DND-41 (cell line): ENCODE measurements at regions not wholly inside any gene's neighbourhood (a gene's known extent, or its start where the extent isn't known, plus 50 kb on each side); places are given as distances from the start of the nearest gene placed in this dataset.

Experiments
- EZH2 ChIP-seq: IDR thresholded peaks from 3 replicates; pipeline ENCODE4 v1.6.1; 2012; ENCODE audit warnings: borderline replicate concordance, low read depth, mild to moderate bottlenecking, moderate library complexity, low read length, inconsistent platforms; ENCODE audit not compliant: severe bottlenecking
- TF ChIP-seq, protein P1 (sequence below): IDR thresholded peaks from 2 replicates; pipeline ENCODE4 v1.5.1; 2012; ENCODE audit warnings: borderline replicate concordance, low read length, moderate library complexity, mild to moderate bottlenecking; ENCODE audit not compliant: poor library complexity, severe bottlenecking; ENCODE audit errors: extremely low read depth

GRCh38 chr7:140262242-140262903 lies 85.6 kb upstream of the KDM7A start:
- TF ChIP-seq, protein P1, sequence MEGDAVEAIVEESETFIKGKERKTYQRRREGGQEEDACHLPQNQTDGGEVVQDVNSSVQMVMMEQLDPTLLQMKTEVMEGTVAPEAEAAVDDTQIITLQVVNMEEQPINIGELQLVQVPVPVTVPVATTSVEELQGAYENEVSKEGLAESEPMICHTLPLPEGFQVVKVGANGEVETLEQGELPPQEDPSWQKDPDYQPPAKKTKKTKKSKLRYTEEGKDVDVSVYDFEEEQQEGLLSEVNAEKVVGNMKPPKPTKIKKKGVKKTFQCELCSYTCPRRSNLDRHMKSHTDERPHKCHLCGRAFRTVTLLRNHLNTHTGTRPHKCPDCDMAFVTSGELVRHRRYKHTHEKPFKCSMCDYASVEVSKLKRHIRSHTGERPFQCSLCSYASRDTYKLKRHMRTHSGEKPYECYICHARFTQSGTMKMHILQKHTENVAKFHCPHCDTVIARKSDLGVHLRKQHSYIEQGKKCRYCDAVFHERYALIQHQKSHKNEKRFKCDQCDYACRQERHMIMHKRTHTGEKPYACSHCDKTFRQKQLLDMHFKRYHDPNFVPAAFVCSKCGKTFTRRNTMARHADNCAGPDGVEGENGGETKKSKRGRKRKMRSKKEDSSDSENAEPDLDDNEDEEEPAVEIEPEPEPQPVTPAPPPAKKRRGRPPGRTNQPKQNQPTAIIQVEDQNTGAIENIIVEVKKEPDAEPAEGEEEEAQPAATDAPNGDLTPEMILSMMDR = no peak
- no peak for TF ChIP-seq EZH2
